ENCODE measurements at regions not wholly inside any gene's neighbourhood (a gene's known extent, or its start where the extent isn't known, plus 50 kb on each side); places are given as distances from the start of the nearest gene placed in this dataset.

DNA sequence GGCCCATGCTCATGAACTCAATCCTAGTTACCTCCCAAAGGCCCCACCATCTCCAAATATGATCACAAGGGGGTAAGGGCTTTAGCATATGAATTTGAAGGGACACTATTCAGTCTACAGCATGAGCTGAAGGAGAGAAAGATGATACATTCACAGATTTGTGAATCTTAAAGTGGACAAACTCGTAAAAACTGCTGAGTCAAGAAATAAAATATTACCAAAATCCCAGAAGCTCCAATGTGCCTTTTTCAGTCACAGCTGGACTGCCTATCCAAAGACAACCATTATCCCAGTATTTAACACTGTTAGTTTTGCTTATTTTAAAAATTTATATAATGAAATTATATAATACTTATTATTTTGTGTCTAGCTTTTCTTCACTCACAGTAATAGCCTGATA is 109.0 kb downstream of the CXXC4 start:
- Histone ChIP-seq H3K4me3 (replicated peaks; ENCODE audit: low read depth, low read length) (no peak overlapping the region), H3K27me3 (replicated peaks; ENCODE audit: control insufficient read depth, insufficient read depth, low read length) (no peaks in the 10 kb centered on the region), H3K36me3 (ENCODE audit: control insufficient read depth, insufficient read depth, low read length) (no peaks in the 10 kb centered on the region)
- DNase-seq (ENCODE audit: extremely low read depth, insufficient read length), result no peak
- TF ChIP-seq, protein P1, sequence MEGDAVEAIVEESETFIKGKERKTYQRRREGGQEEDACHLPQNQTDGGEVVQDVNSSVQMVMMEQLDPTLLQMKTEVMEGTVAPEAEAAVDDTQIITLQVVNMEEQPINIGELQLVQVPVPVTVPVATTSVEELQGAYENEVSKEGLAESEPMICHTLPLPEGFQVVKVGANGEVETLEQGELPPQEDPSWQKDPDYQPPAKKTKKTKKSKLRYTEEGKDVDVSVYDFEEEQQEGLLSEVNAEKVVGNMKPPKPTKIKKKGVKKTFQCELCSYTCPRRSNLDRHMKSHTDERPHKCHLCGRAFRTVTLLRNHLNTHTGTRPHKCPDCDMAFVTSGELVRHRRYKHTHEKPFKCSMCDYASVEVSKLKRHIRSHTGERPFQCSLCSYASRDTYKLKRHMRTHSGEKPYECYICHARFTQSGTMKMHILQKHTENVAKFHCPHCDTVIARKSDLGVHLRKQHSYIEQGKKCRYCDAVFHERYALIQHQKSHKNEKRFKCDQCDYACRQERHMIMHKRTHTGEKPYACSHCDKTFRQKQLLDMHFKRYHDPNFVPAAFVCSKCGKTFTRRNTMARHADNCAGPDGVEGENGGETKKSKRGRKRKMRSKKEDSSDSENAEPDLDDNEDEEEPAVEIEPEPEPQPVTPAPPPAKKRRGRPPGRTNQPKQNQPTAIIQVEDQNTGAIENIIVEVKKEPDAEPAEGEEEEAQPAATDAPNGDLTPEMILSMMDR (IDR thresholded peaks at IDR 0.05; ENCODE audit: insufficient read depth, low read length, poor library complexity, severe bottlenecking), result no peak

DNA sequence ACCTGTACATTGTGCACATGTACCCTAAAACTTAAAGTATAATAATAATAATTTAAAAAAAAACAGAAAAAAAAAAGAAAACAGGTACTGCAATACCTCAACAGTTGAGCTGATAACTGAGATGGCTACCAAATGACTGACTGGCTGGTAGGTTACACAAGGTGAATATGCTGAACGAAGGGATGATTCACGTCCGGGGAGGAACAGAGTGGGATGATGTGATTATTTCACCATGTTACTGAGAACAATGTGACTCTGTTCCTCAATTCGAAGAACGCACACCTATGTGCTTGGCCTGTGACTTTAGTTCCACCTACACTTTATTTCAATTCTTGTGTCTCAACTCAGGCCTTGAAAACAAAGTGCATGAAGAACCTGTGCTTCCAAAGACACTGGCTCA is 111.7 kb downstream of the CXXC4 start:
- Histone ChIP-seq H3K4me3 (replicated peaks; ENCODE audit: low read depth, low read length) (no peak overlapping the region), H3K36me3 (ENCODE audit: control insufficient read depth, insufficient read depth, low read length) (no peaks in the 10 kb centered on the region), H3K27me3 (replicated peaks; ENCODE audit: control insufficient read depth, insufficient read depth, low read length) (no peaks in the 10 kb centered on the region)
- TF ChIP-seq, protein P1 (IDR thresholded peaks at IDR 0.05; ENCODE audit: insufficient read depth, low read length, poor library complexity, severe bottlenecking), result no peak
- no peak for DNase-seq (ENCODE audit: extremely low read depth, insufficient read length)

DNA sequence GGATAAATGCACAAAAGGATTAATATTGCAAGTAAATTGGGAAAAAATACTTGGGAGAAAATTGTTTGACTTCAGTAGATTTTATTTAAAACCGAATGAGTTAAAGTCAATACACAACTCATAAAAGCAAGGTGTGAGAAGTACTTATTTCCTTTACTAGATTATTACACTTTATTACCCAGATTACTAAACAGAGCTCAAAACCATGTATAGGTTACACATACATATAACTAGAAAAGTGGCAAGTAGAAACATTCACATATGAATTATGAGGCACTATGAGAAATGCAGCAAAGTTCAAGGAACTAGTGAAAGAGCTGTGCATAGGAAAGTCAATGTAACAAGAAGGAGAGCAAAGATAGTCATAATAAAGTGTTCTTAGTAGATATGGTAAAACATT is 113.0 kb downstream of the CXXC4 start:
- H3K27me3 ChIP-seq (replicated peaks; ENCODE audit: control insufficient read depth, insufficient read depth, low read length), result no peaks in the 10 kb centered on the region
- TF ChIP-seq, protein P1 (IDR thresholded peaks at IDR 0.05; ENCODE audit: insufficient read depth, low read length, poor library complexity, severe bottlenecking), result no peak
- DNase-seq (ENCODE audit: extremely low read depth, insufficient read length), result no peak
- no peaks in the 10 kb centered on the region for H3K36me3 ChIP-seq (ENCODE audit: control insufficient read depth, insufficient read depth, low read length)
- H3K4me3 ChIP-seq (replicated peaks; ENCODE audit: low read depth, low read length), result no peak overlapping the region

DNA sequence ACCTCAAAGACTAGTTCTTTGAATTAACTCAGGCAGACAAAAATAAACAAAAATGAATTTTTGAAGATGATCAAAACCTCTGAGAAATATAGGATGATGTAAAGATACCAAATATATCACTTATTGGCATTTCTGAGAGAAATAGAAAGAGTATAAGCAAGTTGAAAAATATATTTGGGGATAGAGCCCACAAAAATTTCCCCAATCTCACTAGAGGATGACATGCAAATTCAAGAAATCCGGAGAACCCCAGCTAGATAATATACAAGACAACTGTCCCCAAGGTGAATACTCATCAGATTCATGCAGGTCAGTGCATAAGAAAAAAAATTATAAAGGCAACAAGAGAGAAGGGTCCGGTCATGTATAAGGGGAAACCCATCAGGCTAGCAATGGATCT is 129.1 kb downstream of the CXXC4 start:
- TF ChIP-seq, protein P1 (IDR thresholded peaks at IDR 0.05; ENCODE audit: insufficient read depth, low read length, poor library complexity, severe bottlenecking), result no peak
- H3K36me3 ChIP-seq (ENCODE audit: control insufficient read depth, insufficient read depth, low read length), result no peaks in the 10 kb centered on the region
- no peak overlapping the region for H3K4me3 ChIP-seq (replicated peaks; ENCODE audit: low read depth, low read length)
- H3K27me3 ChIP-seq (replicated peaks; ENCODE audit: control insufficient read depth, insufficient read depth, low read length), result no peaks in the 10 kb centered on the region
- DNase-seq (ENCODE audit: extremely low read depth, insufficient read length), result no peak

DNA sequence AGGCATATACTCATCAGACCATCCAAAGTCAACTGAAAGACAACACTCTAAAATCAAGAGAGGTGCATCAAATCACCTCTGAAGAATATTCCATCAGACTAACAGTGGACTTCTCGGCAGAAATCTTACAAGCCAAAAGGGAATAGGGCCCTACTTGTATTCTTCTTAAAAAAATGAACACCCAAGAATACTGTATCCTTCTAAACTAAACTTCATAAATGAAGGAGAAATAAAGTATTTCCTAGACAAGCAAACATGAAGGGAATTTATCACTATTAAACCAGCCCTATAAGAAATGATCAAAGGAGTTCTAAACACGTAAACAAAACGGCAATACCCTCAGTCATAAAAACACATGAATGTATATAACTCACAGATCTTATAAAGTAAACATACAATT is 141.2 kb downstream of the CXXC4 start:
- TF ChIP-seq, protein P1 (IDR thresholded peaks at IDR 0.05; ENCODE audit: insufficient read depth, low read length, poor library complexity, severe bottlenecking), result no peak
- H3K36me3 ChIP-seq (ENCODE audit: control insufficient read depth, insufficient read depth, low read length), result no peaks in the 10 kb centered on the region
- H3K27me3 ChIP-seq (replicated peaks; ENCODE audit: control insufficient read depth, insufficient read depth, low read length), result no peaks in the 10 kb centered on the region
- DNase-seq (ENCODE audit: extremely low read depth, insufficient read length), result no peak
- H3K4me3 ChIP-seq (replicated peaks; ENCODE audit: low read depth, low read length), result no peak overlapping the region

DNA sequence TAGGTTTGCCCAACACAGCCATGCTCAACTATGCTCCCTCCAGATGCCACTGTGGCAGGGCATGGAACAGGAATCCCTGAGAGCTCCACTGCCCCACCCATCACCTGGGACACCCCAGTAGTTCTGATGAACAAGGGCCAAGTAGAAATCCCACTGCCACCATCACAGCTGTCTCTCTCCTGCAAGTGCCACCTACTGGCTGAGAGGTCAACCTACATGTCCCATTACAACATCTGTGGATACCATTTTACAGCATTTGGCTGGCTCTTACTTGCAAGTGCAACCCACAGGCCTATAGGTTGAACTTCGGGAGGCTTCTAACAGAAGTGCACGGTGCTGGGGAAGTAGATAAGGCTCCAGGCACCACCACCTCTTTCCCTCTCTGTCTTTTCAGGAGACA is 142.5 kb downstream of the CXXC4 start:
- no peak for DNase-seq (ENCODE audit: extremely low read depth, insufficient read length)
- TF ChIP-seq, protein P1 (IDR thresholded peaks at IDR 0.05; ENCODE audit: insufficient read depth, low read length, poor library complexity, severe bottlenecking), result peak; percentile 25
- H3K27me3 ChIP-seq (replicated peaks; ENCODE audit: control insufficient read depth, insufficient read depth, low read length), result no peaks in the 10 kb centered on the region
- H3K36me3 ChIP-seq (ENCODE audit: control insufficient read depth, insufficient read depth, low read length), result no peaks in the 10 kb centered on the region
- no peak overlapping the region for H3K4me3 ChIP-seq (replicated peaks; ENCODE audit: low read depth, low read length)

Data from GM06990 (cell line).